MM.1S (cell line): ENCODE measurements at regions not wholly inside any gene's neighbourhood (a gene's known extent, or its start where the extent isn't known, plus 50 kb on each side); places are given as distances from the start of the nearest gene placed in this dataset.

ENCODE experiments used
- DNase-seq: peaks from one replicate; pipeline ENCODE4 v3.0.0-alpha.2; 2015
- H2AFZ ChIP-seq: fragments of 300-600 bp; sonication (generic); 2 replicates; pipeline ENCODE4 v1.6.0; 2016; ENCODE audit warnings: antibody characterized with exemption, low read length
- H3F3A ChIP-seq: fragments of 300-600 bp; sonication (generic); 2 replicates; pipeline ENCODE4 v1.6.1; 2016; ENCODE audit warnings: mild to moderate bottlenecking, antibody characterized with exemption, low read length, moderate library complexity, mixed read lengths; ENCODE audit not compliant: insufficient read depth
- H3K27ac ChIP-seq: fragments of 300-600 bp; sonication (generic); 2 replicates; pipeline ENCODE4 v1.5.1; 2016; ENCODE audit warnings: mild to moderate bottlenecking, low read length
- H3K27me3 ChIP-seq: fragments of 300-600 bp; sonication (generic); replicated peaks from 2 replicates; pipeline ENCODE4 v1.6.0; 2016; ENCODE audit warnings: low read length; ENCODE audit not compliant: insufficient read depth
- H3K36me3 ChIP-seq: fragments of 300-600 bp; sonication (generic); replicated peaks from 2 replicates; pipeline ENCODE4 v1.6.1; 2016; ENCODE audit warnings: mild to moderate bottlenecking, low read length, mixed read lengths; ENCODE audit not compliant: insufficient read depth
- H3K4me1 ChIP-seq: fragments of 300-600 bp; sonication (generic); 2 replicates; pipeline ENCODE4 v1.6.1; 2016; ENCODE audit warnings: low read length, mixed read lengths
- H3K4me2 ChIP-seq: fragments of 300-600 bp; sonication (generic); 2 replicates; pipeline ENCODE4 v1.6.0; 2016; ENCODE audit warnings: low read depth, low read length
- H3K4me3 ChIP-seq: fragments of 300-600 bp; sonication (generic); 2 replicates; pipeline ENCODE4 v1.5.1; 2016; ENCODE audit warnings: low read length, mixed read lengths
- H3K79me2 ChIP-seq: fragments of 300-600 bp; sonication (generic); 2 replicates; pipeline ENCODE4 v1.6.1; 2016; ENCODE audit warnings: mixed run types, low read length, mixed read lengths
- H3K9ac ChIP-seq: fragments of 300-600 bp; sonication (generic); 2 replicates; pipeline ENCODE4 v1.6.1; 2016; ENCODE audit warnings: low read length, mixed read lengths
- H3K9me2 ChIP-seq: fragments of 300-600 bp; sonication (generic); replicated peaks from 2 replicates; pipeline ENCODE4 v1.6.1; 2016; ENCODE audit warnings: mild to moderate bottlenecking, low read length, mixed read lengths; ENCODE audit not compliant: insufficient read depth
- H3K9me3 ChIP-seq: fragments of 300-600 bp; sonication (generic); replicated peaks from 2 replicates; pipeline ENCODE4 v1.6.1; 2016; ENCODE audit warnings: mild to moderate bottlenecking, low read length, mixed read lengths; ENCODE audit not compliant: insufficient read depth
- H4K20me1 ChIP-seq: fragments of 300-600 bp; sonication (generic); 2 replicates; pipeline ENCODE4 v1.6.1; 2016; ENCODE audit warnings: mild to moderate bottlenecking, low read length, moderate library complexity, mixed read lengths; ENCODE audit not compliant: insufficient read depth
- CTCF ChIP-seq: fragments of 300-600 bp; sonication (generic); IDR thresholded peaks from 2 replicates; pipeline ENCODE4 v1.5.1; 2016; ENCODE audit warnings: antibody characterized with exemption, low read length, mixed read lengths
- EZH2 ChIP-seq: fragments of 300-600 bp; sonication (generic); optimal IDR thresholded peaks from 2 replicates; pipeline ENCODE3; 2017; ENCODE audit warnings: low read depth, mild to moderate bottlenecking, antibody characterized with exemption, low read length, mixed read lengths
- EZH2phosphoT487 ChIP-seq: fragments of 300-600 bp; sonication (generic); IDR thresholded peaks from 2 replicates; pipeline ENCODE4 v1.6.1; 2018; ENCODE audit warnings: antibody characterized with exemption, low read length

GRCh38 chr15:29323557-29323956 lies 53.9 kb upstream of the NSMCE3 start:
- H3K9me3 ChIP-seq, result no peaks in the 10 kb centered on the region
- H3K27ac ChIP-seq, result no peak overlapping the region

DNA sequence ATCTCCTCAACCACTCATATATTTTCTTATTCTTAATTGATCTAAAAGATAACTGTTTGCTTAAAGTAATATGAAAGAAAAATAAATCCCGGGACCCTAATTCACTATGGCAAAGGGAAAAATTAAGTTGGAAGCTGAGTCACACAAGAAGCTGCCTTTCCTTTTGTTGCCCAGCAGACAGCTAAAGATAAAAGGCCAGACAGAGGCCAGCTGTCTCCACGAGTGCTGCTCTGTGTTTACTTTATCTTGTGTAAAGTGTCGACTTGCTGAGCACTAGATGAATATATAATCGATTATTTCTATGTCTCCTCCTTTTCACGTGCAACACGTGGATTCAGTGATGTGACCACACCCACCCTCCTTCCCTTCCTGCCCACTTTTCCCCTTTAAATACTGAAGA lies 52.8 kb upstream of the NSMCE3 start:
- Histone ChIP-seq H3K27ac (no peak overlapping the region), H3K4me1 (no peaks in the 10 kb centered on the region), H3K9ac (no peak overlapping the region), H2AFZ (no peak overlapping the region), H3K27me3 (no peaks in the 10 kb centered on the region), H3K4me2 (no peak overlapping the region), H3K9me2 (no peaks in the 10 kb centered on the region), H4K20me1 (no peaks in the 10 kb centered on the region), H3K9me3 (no peaks in the 10 kb centered on the region), H3K4me3 (no peak overlapping the region), H3F3A (no peaks in the 10 kb centered on the region), H3K36me3 (no peaks in the 10 kb centered on the region), H3K79me2 (no peaks in the 10 kb centered on the region)
- DNase-seq, result no peak
- TF ChIP-seq CTCF (no peak), EZH2phosphoT487 (no peak), EZH2 (no peak)

More at GRCh38 chr15:29323557-29323956, 53.9 kb upstream of the NSMCE3 start:
- no peaks in the 10 kb centered on the region for H3K79me2 ChIP-seq
- H3F3A ChIP-seq, result no peaks in the 10 kb centered on the region
- H3K27me3 ChIP-seq, result no peaks in the 10 kb centered on the region
- no peak for DNase-seq
- no peaks in the 10 kb centered on the region for H3K36me3 ChIP-seq
- peaks cover 1% of the 10 kb centered on the region; the same call in 1 of the 2 replicates for H3K4me1 ChIP-seq
- no peak overlapping the region for H3K4me2 ChIP-seq
- H2AFZ ChIP-seq, result no peak overlapping the region
- H3K9ac ChIP-seq, result no peak overlapping the region
- TF ChIP-seq EZH2 (no peak), CTCF (no peak), EZH2phosphoT487 (no peak)
- no peaks in the 10 kb centered on the region for H4K20me1 ChIP-seq
- H3K4me3 ChIP-seq, result no peak overlapping the region
- H3K9me2 ChIP-seq, result no peaks in the 10 kb centered on the region

DNA sequence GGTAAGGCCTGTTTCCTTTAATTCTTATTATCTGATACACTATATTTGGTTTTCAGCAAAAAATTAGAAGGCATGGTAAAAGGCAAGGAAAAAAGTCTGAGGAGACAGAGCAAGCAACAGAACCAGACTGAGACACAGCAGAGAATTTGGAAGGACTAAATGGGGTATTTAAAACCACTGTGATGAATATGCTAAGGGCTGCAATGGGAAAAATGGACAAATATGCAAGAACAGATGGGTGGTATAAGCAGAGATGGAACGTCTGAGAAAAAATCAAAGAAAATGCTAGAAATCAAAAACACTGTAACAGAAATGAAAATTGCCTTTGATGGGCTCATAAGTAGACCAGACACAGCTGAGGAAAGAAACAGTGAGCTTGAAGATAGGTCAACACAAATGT lies 50.8 kb upstream of the NSMCE3 start:
- Histone ChIP-seq H3K27ac (no peak overlapping the region), H3K79me2 (no peaks in the 10 kb centered on the region), H3K4me2 (no peak overlapping the region), H2AFZ (no peak overlapping the region), H3F3A (no peaks in the 10 kb centered on the region), H3K36me3 (no peaks in the 10 kb centered on the region), H3K9ac (no peak overlapping the region), H3K9me3 (no peaks in the 10 kb centered on the region), H3K9me2 (no peaks in the 10 kb centered on the region), H3K27me3 (no peaks in the 10 kb centered on the region), H3K4me3 (no peak overlapping the region), H3K4me1 (no peaks in the 10 kb centered on the region), H4K20me1 (no peaks in the 10 kb centered on the region)
- no peak for TF ChIP-seq CTCF
- no peak for TF ChIP-seq EZH2phosphoT487
- TF ChIP-seq EZH2, result no peak
- no peak for DNase-seq
